OCI-LY1 (cell line): ENCODE measurements at regions not wholly inside any gene's neighbourhood (a gene's known extent, or its start where the extent isn't known, plus 50 kb on each side); places are given as distances from the start of the nearest gene placed in this dataset.

ENCODE experiments used
- CTCF ChIP-seq: fragments of 200-600 bp; sonication (generic), shearing (Covaris generic); IDR thresholded peaks from 2 replicates; pipeline ENCODE4 v1.5.1; 2017; ENCODE audit warnings: mild to moderate bottlenecking, antibody characterized with exemption, low read length, moderate library complexity, mixed read lengths
- EZH2 ChIP-seq: fragments of 200-600 bp; sonication (generic), shearing (Covaris generic); IDR thresholded peaks from 2 replicates; pipeline ENCODE4 v1.8.0; 2017; ENCODE audit warnings: borderline replicate concordance, mixed run types, mild to moderate bottlenecking, antibody characterized with exemption, low read length, moderate library complexity, mixed read lengths

GRCh38 chr18:78563110-78563509, 416.5 kb upstream of the SALL3 start:
- TF ChIP-seq CTCF, result no peak
- TF ChIP-seq EZH2, result no peak
